ENCODE measurements at regions not wholly inside any gene's neighbourhood (a gene's known extent, or its start where the extent isn't known, plus 50 kb on each side); places are given as distances from the start of the nearest gene placed in this dataset.

GRCh38 chr2:129883121-129883520, 96.3 kb upstream of the RAB6C start:
- H3K27ac ChIP-seq = no peak overlapping the region
- intact Hi-C loops (cut with DNase I) = no loop called here
- 78 to 90% (median 89%) methylated on average over 3 of the region's 3 CpGs for WGBS, 3 donors
- no peak for TF ChIP-seq CTCF (IDR thresholded peaks at IDR 0.05)
- ATAC-seq (no peak), DNase-seq (no peak)
- H3K36me3 ChIP-seq (ENCODE audit: insufficient read depth in 1 of 2, low read depth in 1 of 2) = no peaks in the 10 kb centered on the region
- no peaks in the 10 kb centered on the region for H3K4me1 ChIP-seq
- H3K27me3 ChIP-seq (ENCODE audit: insufficient read depth in 3 of 3, low read length in 2 of 3) = no peaks in the 10 kb centered on the region
- no peak overlapping the region for H3K4me3 ChIP-seq
- no peaks in the 10 kb centered on the region for H3K9me3 ChIP-seq

DNA sequence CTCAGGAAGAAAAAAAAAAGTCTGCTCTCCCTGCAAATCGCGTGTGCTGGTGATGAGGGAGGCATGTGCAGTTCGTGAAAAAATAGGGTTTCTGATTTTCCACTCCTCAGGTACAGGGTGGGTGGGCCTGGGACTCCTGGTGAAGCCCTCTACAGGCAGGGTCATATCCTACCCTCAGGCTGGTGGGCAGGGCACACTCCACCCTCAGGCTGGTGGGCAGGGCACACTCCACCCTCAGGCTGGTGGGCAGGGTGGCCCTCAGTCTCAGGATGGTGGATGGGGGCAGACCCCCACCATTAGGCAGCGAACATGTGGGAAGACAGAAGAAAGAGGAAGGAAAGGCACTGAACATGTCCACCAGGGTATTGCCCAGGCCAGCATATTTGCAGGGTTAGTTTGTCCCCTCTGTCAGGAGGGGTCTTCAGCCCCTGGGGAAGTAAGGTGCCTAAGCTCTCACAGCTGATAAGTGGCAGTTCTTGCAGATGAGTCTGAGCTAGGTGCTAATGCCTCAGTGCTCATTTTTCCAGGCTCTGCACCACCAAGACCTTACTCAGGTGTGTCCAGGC, 95.2 kb upstream of the RAB6C start:
- 77 to 88% (median 82%) methylated on average over 4 of the region's 4 CpGs for WGBS, 3 donors
- no peaks in the 10 kb centered on the region for H3K36me3 ChIP-seq (ENCODE audit: insufficient read depth in 1 of 2, low read depth in 1 of 2)
- DNase-seq (no peak), ATAC-seq (no peak)
- intact Hi-C loops (cut with DNase I) = no loop called here
- TF ChIP-seq CTCF (IDR thresholded peaks at IDR 0.05) = no peak
- H3K9me3 ChIP-seq = no peaks in the 10 kb centered on the region
- H3K27ac ChIP-seq = no peak overlapping the region
- H3K4me1 ChIP-seq = no peaks in the 10 kb centered on the region
- H3K27me3 ChIP-seq (ENCODE audit: insufficient read depth in 3 of 3, low read length in 2 of 3) = no peaks in the 10 kb centered on the region
- H3K4me3 ChIP-seq = no peak overlapping the region

GRCh38 chr2:129885735-129886134, 93.7 kb upstream of the RAB6C start:
- ATAC-seq (no peak), DNase-seq (no peak)
- intact Hi-C loops (cut with DNase I) = no loop called here
- no peak for TF ChIP-seq CTCF (IDR thresholded peaks at IDR 0.05)
- whole genome bisulfite sequencing, 3 donors = 25 to 28% (median 26%) methylated on average over 5 of the region's 5 CpGs
- H3K36me3 ChIP-seq (ENCODE audit: insufficient read depth in 1 of 2, low read depth in 1 of 2) = no peaks in the 10 kb centered on the region
- no peak overlapping the region for H3K4me3 ChIP-seq
- H3K27me3 ChIP-seq (ENCODE audit: insufficient read depth in 3 of 3, low read length in 2 of 3) = no peaks in the 10 kb centered on the region
- H3K4me1 ChIP-seq = no peaks in the 10 kb centered on the region
- no peak overlapping the region for H3K27ac ChIP-seq
- H3K9me3 ChIP-seq = no peaks in the 10 kb centered on the region

- intact Hi-C loops (cut with DNase I) = no loop called here
- DNase-seq (no peak), ATAC-seq (no peak)
- H3K4me1 ChIP-seq = no peaks in the 10 kb centered on the region
- H3K27me3 ChIP-seq (ENCODE audit: insufficient read depth in 3 of 3, low read length in 2 of 3) = no peaks in the 10 kb centered on the region
- TF ChIP-seq CTCF (IDR thresholded peaks at IDR 0.05) = no peak
- H3K9me3 ChIP-seq = no peaks in the 10 kb centered on the region
- 62 to 77% (median 65%) methylated on average over 3 of the region's 3 CpGs for WGBS, 3 donors
- no peak overlapping the region for H3K27ac ChIP-seq
- H3K36me3 ChIP-seq (ENCODE audit: insufficient read depth in 1 of 2, low read depth in 1 of 2) = no peaks in the 10 kb centered on the region
- H3K4me3 ChIP-seq = no peak overlapping the region
These were observed 91.7 kb upstream of the RAB6C start for GRCh38 chr2:129887688-129888266.

GRCh38 chr2:129888461-129888860, 91.0 kb upstream of the RAB6C start:
- 59 to 73% (median 67%) methylated on average over 4 of the region's 4 CpGs for WGBS, 3 donors
- intact Hi-C loops (cut with DNase I) = no loop called here

More at GRCh38 chr2:129888461-129888860, 91.0 kb upstream of the RAB6C start:
- TF ChIP-seq CTCF (IDR thresholded peaks at IDR 0.05) = no peak
- no peak overlapping the region for H3K4me3 ChIP-seq
- H3K9me3 ChIP-seq = no peaks in the 10 kb centered on the region
- no peak for DNase-seq
- no peaks in the 10 kb centered on the region for H3K36me3 ChIP-seq (ENCODE audit: insufficient read depth in 1 of 2, low read depth in 1 of 2)
- no peak for ATAC-seq
- no peak overlapping the region for H3K27ac ChIP-seq
- H3K27me3 ChIP-seq (ENCODE audit: insufficient read depth in 3 of 3, low read length in 2 of 3) = no peaks in the 10 kb centered on the region
- no peaks in the 10 kb centered on the region for H3K4me1 ChIP-seq

Measured in psoas muscle (tissue), 7 donors.